ENCODE measurements at regions not wholly inside any gene's neighbourhood (a gene's known extent, or its start where the extent isn't known, plus 50 kb on each side); places are given as distances from the start of the nearest gene placed in this dataset.
"Not testable (repeated sequence)": the region's sequence is repeated elsewhere in the genome, so short reads cannot be mapped to it uniquely, and the experiment has no call there.

DNA sequence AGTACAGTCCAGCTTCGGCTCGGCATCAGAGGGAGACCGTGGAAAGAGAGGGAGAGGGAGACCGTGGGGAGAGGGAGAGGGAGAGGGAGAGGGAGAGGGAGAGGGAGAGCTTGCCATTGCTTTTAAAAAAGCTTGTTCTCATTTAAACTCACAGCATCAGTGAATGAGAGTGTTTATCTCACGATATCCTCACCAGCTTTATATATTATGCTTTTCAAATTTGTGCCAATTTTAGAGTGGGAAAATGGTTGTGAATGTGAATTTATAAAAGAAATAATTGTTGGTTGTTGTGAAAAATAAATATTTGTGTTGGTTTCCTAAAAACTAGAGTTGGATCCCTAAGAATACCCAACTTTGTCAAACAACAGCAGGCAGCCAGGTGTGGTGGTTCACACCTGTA is 170.1 kb downstream of the NRN1 start:
- not testable (repeated sequence) for DNase-seq

DNA sequence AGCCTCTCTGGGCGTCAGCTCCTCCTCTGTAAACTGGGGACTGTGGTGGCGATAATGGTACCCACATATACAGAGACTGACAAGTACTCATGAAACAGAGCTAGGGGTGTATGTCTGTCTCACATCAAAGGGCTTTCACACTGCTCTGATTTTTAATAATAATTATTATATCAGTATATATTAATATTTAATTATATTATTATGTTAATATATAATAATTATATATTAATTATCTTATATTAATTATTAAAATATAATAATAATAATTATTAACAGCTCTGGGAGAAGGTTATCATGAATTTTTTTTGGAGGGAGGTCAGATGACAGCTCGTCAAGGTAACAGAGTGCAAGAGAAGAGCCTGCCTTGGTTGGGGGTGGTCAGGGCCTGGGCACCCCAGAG is 173.6 kb downstream of the NRN1 start:
- DNase-seq: no peak

DNA sequence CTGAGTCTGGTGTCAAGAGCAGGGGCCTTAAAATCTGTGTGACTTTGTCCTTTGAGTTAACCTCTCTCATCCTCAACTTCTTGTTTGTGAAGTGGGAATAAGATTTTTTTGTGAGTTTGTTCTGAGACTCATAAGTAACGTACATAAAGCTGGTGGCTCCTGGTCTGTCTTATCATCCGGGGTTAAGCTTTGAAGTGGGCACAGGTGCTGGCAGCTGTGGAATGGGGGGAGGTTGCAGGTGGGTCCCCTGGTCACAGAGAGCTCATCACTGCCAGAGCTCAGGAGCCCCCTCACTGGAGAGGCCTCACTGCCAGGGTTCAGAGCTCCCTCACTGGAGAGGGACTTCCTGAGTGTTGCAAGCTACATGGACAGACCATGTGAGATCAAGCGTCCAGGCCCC is 174.1 kb downstream of the NRN1 start:
- no peak for DNase-seq

DNA sequence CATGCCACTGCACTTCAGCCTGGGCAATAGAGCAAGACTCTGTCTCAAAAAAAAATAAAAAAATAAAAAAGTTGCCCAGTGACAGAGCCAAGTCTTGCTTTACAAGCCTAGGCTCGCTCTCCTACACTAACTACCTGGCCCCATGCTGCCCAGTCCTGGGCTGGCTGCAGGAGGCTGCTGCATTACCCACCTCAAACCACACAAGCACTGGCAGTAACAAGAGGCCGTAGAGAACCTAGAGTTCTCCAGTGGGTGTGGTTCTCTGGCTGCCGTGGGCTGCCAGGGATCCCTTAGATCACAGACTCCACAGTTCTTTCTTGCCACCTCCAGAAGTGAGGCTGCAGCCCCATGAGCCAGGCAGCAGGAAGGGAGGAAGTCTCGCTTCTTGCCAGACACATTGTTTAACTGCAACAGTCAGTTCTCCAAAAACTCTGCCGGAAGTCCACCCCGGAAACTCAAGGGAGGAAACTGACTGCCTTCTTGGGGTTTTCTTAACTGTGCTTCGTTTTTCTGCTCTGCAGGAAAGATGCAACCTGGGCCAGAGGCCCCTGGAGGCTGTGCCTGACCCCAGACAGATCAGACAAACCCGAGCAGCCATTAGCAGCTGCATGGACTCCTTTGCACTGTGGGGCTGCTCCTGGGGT is 175.4 kb downstream of the NRN1 start:
- DNase-seq: peak; percentile 51

DNA sequence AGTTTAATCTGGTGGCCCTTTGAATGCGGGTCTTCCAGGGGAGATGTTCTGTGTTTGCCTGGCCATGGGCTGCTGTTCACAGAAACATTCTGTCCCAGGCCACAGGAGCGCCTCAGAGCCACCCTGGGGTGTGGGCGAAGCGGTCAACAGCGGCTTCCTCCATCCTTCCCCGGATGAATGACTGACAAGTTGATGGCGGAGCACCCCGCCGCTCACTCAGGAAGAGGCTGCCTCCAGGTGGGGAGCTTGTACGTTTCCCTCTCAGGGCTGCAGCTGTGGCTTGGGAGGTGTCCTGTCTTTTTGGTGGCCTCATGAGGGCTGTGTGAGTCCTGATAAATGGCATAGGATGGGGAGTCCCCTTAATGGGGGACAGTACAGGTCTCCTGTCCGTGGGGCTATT is 178.4 kb downstream of the NRN1 start:
- DNase-seq: no peak

DNA sequence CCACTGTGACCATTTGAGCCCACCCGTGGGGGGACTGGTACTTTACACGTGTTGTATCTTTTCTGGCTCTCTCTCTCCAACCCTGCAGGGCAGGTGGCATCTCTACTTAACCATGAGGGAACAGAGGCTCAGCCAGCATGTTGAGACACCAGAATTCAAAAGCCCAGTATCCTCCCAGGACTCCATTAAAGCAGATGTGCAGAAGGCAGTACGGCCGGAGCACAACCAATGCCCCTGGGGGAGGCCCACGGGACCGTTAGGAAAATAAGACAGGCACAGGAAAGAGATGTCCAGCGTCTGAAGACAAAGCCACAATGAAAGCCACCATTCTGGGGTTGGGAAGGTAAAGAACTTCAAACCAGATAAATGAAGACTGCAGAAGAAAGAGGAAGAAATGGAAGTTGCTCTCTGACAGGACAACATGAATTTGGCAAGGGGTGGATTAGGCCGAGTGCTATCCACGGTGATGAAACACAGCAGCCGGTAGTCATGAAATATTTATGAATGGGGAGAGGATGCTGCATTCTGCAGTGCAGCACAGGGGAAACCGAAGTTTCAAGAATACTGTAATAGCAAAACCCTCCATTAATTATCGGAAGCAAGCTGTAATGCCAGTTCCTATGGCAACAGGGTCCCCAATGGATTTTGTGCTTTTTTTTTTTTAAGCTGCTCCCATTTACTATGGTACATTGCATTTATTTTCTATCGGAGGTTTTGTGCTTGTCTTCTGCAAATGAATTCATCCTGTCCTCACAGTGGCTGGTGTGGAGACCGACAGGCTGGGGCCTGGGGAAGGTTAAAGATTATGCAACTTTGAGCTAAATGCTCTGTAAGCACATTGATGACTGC is 179.4 kb downstream of the NRN1 start:
- no peak for DNase-seq

DNA sequence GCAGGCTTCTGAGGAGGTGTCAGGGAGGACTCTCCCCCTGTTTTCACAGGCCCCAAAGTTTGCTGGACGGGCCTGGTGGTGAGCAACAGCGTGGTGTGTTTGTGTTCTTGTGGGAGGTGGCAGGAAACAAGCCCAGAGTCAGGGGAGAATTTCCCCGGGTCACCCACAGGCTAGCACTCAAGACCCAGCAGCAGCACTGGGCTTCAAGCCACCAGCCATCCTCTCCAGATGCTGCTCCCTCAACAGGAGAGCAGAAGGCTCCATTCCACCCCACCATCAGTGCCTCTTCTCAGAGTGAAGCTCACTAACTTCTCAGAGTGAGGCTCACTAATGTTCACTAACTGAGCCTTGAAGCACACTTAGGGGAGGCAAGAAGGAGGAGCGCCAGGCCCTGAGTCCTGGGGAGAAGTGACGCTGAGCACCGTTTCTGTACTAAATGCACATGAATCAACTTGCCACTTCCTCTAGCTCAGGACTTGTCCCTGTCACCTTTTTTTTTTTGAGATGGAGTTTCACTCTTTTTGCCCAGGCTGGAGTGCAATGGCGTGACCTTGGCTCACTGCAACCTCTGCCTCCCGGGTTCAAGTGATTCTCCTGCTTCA is 182.2 kb downstream of the NRN1 start:
- DNase-seq: peak; percentile 32

Measured in stimulated activated CD8-positive, alpha-beta memory T cell treated with anti-CD3 and anti-CD28 coated beads, Interleukin-4, amount 100 ng/mL, for 48 hours (primary cell).